Parathyroid adenoma (tissue), 2 donors: ENCODE measurements at regions not wholly inside any gene's neighbourhood (a gene's known extent, or its start where the extent isn't known, plus 50 kb on each side); places are given as distances from the start of the nearest gene placed in this dataset.

Experiments
- H2AFZ ChIP-seq: fragments of 300-600 bp; sonication (generic); one replicate; pipeline ENCODE4 v1.7.0; 2017; ENCODE audit warnings: antibody characterized with exemption, mild to moderate bottlenecking
- H3K27ac ChIP-seq: fragments of 300-600 bp; sonication (generic); one replicate; pipeline ENCODE4 v1.7.0; 2017
- H3K27me3 ChIP-seq: fragments of 300-600 bp; sonication (generic); one replicate; pipeline ENCODE4 v1.7.0; 2017; ENCODE audit warnings: low read length; ENCODE audit not compliant: control insufficient read depth, insufficient read depth
- H3K36me3 ChIP-seq: fragments of 300-600 bp; sonication (generic); one replicate; pipeline ENCODE4 v1.7.0; 2017; ENCODE audit warnings: low read length; ENCODE audit not compliant: control insufficient read depth, insufficient read depth
- H3K4me1 ChIP-seq: fragments of 300-600 bp; sonication (generic); one replicate; pipeline ENCODE4 v1.7.0; 2017; ENCODE audit warnings: control low read depth
- H3K4me2 ChIP-seq: fragments of 300-600 bp; sonication (generic); one replicate; pipeline ENCODE4 v1.7.0; 2017; ENCODE audit warnings: low read length
- H3K4me3 ChIP-seq: fragments of 300-600 bp; sonication (generic); one replicate; pipeline ENCODE4 v1.7.0; 2017; ENCODE audit warnings: low read depth, low read length
- H3K79me2 ChIP-seq: fragments of 300-600 bp; sonication (generic); one replicate; pipeline ENCODE4 v1.7.0; 2017; ENCODE audit warnings: control low read depth
- H3K9ac ChIP-seq: fragments of 300-600 bp; sonication (generic); one replicate; pipeline ENCODE4 v1.7.0; 2017; ENCODE audit warnings: mild to moderate bottlenecking
- H3K9me3 ChIP-seq: fragments of 300-600 bp; sonication (generic); one replicate; pipeline ENCODE4 v1.7.0; 2017; ENCODE audit warnings: low read length; ENCODE audit not compliant: control insufficient read depth
- TF ChIP-seq, protein P1 (sequence below): fragments of 300-600 bp; sonication (generic); IDR thresholded peaks from one replicate; pipeline ENCODE4 v1.7.0; 2017; ENCODE audit warnings: antibody characterized with exemption, mild to moderate bottlenecking
- donor health status: primary hyperparathyroidism.

DNA sequence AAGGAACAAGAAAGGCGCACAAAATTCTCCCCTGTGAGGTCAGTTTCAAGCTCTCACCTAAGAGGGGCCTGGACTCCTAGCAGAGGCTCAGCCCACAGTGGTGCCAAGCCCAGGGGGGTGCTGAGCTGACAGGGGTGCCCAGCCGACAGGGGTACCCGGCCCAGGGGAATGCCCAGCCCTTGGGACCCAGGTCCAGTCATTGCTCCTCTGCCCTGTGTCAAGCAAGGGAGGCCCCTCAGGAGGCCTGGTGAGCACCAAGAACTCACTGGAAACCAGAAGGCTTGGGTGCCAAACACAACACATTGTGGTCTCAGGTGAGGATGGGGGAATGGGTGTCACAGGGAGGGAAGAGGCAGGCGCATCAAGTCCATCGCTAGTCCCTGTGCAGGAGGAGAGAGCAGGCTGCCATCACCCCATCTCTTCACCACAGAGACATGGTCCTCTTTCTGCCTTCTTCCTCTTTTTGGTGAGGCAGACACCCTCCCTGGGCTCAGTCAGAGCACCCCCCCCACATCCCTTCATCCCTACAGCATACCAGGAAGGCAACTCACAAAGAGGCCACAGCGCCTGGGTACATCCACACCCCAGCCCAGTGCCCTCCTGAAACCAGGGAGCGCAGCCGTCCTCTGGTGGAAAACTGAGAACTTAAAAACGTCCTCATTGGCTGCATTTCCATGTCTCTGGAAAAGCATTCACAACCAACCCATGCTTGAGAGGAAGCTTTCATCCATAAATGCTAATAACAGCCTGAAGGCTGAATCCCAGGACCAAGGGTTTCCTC, 111.3 kb downstream of the BANF2 start:
- TF ChIP-seq, protein P1, sequence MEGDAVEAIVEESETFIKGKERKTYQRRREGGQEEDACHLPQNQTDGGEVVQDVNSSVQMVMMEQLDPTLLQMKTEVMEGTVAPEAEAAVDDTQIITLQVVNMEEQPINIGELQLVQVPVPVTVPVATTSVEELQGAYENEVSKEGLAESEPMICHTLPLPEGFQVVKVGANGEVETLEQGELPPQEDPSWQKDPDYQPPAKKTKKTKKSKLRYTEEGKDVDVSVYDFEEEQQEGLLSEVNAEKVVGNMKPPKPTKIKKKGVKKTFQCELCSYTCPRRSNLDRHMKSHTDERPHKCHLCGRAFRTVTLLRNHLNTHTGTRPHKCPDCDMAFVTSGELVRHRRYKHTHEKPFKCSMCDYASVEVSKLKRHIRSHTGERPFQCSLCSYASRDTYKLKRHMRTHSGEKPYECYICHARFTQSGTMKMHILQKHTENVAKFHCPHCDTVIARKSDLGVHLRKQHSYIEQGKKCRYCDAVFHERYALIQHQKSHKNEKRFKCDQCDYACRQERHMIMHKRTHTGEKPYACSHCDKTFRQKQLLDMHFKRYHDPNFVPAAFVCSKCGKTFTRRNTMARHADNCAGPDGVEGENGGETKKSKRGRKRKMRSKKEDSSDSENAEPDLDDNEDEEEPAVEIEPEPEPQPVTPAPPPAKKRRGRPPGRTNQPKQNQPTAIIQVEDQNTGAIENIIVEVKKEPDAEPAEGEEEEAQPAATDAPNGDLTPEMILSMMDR: no peak
- H3K36me3 ChIP-seq: no peaks in the 10 kb centered on the region
- no peak overlapping the region for H3K9ac ChIP-seq
- H3K27ac ChIP-seq: no peak overlapping the region
- no peaks in the 10 kb centered on the region for H3K9me3 ChIP-seq
- H2AFZ ChIP-seq: no peak overlapping the region
- no peaks in the 10 kb centered on the region for H3K4me1 ChIP-seq
- no peaks in the 10 kb centered on the region for H3K79me2 ChIP-seq
- no peak overlapping the region for H3K4me3 ChIP-seq
- H3K27me3 ChIP-seq: no peaks in the 10 kb centered on the region
- H3K4me2 ChIP-seq: no peak overlapping the region

DNA sequence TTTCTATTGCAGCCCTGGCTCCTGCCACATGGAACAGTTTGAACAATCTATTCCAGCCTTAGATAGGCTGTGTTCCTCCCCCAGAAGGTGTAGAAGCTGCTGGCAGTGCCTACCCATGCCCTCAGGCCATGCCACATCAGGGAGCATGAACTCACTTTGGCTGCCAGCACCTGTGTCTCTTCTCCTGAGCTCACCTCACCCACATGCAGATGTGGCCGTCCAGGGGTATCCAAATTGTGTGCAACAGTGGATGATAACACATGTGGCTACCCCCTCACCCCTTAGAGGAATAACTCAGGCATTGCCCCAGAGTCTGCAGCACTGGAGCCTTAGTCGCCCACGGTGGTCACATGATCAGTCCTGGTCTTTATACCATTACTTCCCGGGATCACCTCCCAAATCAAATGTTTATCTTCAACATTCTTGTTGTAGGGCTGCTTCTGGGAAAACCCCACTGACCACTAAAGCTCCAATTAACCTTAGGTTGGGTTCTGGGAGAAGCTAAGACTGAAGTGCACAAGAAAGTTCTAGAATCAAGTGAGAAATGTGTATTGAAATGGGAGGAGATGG, 110.4 kb downstream of the BANF2 start:
- Histone ChIP-seq H3K79me2 (no peaks in the 10 kb centered on the region), H3K36me3 (no peaks in the 10 kb centered on the region), H3K4me1 (no peaks in the 10 kb centered on the region), H2AFZ (no peak overlapping the region), H3K9ac (no peak overlapping the region), H3K4me2 (no peak overlapping the region), H3K27ac (no peak overlapping the region), H3K9me3 (no peaks in the 10 kb centered on the region), H3K27me3 (no peaks in the 10 kb centered on the region), H3K4me3 (no peak overlapping the region)
- TF ChIP-seq, protein P1: no peak

DNA sequence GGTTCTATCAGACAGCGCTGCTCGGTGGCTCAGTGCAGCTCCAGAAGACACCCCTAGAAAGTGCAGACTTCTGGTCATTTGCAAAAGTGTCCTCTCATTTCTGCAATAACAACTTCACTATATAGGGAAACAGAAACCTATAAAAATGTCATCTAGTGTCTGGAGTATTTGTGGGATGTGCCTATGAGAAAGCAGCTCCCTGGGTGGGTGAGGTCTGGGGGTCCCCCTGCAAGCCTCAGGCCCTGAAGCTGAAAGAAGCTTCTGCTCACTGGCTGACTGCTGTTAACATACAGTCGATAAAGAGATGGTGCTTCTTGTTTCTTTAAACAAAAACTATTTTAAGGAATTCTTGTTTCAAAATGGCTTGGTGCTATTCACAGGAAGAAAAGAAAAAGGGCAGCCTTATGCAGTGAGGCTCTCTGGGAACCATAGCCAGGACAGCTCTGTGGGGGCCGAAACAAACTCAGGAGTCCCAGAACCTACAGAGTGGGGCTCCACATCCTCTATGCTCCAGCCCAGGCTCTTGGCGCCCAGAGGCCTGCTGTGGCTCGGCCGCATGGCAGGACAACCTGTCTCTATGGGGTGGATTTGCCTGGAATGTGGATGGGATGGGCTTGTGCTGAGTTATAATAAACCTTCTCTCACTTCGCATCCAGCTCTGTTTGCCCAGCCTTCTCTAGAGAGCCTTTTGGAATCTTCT, 109.7 kb downstream of the BANF2 start:
- TF ChIP-seq, protein P1: no peak
- Histone ChIP-seq H2AFZ (no peak overlapping the region), H3K27ac (no peak overlapping the region)

DNA sequence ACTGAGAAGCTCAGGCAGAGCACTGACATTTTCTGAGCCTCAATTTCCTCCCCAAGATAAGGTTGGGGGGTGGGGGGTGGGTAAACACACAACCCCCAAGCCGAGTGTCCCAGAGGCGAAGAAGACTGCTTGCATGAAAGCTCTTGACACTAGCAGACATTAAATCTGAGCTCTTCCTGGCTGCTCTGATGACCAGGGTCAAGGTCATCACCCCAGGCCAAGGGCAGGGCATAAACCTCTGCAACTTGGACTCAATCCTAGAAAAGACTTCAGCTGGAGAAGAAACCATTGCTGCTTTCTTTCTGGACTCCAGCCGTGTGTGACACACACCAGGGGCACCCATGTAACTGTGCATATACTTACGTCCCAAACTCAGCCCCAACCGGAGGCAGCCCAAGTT, 109.0 kb downstream of the BANF2 start:
- no peak overlapping the region for H3K4me3 ChIP-seq
- no peaks in the 10 kb centered on the region for H3K36me3 ChIP-seq
- H3K9ac ChIP-seq: no peak overlapping the region
- TF ChIP-seq, protein P1: no peak
- H3K4me2 ChIP-seq: no peak overlapping the region
- H3K27me3 ChIP-seq: no peaks in the 10 kb centered on the region
- no peaks in the 10 kb centered on the region for H3K79me2 ChIP-seq
- H3K27ac ChIP-seq: no peak overlapping the region
- H2AFZ ChIP-seq: no peak overlapping the region
- H3K9me3 ChIP-seq: no peaks in the 10 kb centered on the region
- H3K4me1 ChIP-seq: peaks cover 2% of the 10 kb centered on the region

More for the DNA sequence above, 109.7 kb downstream of the BANF2 start:
- Histone ChIP-seq H3K4me2 (no peak overlapping the region), H3K4me3 (no peak overlapping the region), H3K79me2 (no peaks in the 10 kb centered on the region), H3K27me3 (no peaks in the 10 kb centered on the region), H3K9ac (no peak overlapping the region), H3K9me3 (no peaks in the 10 kb centered on the region), H3K36me3 (no peaks in the 10 kb centered on the region), H3K4me1 (no peaks in the 10 kb centered on the region)
